ENCODE measurements at regions not wholly inside any gene's neighbourhood (a gene's known extent, or its start where the extent isn't known, plus 50 kb on each side); places are given as distances from the start of the nearest gene placed in this dataset.
A peak's percentile ranks its signal among the peaks of the same experiment; 100 is the strongest.

DNA sequence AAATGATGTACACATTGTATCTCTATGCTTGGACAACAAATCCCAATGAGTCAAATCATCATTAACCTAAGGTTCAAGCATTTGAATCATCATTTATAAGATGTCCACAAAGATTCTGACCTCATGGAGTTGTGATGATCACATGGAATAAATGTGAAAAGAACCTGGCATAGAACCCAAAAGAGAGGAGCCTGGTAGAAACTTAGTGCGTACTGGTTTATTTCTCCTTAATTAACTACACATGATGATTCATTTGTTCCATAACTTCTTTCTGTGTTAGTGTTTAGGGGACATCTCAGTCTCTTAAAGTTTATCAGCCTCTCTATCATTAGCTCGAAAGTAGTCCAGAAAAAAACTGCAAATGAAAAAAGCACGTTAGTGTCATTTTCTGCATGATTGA, 411.6 kb downstream of the BRINP1 start:
- no peak for DNase-seq (ENCODE audit: low spot score)

DNA sequence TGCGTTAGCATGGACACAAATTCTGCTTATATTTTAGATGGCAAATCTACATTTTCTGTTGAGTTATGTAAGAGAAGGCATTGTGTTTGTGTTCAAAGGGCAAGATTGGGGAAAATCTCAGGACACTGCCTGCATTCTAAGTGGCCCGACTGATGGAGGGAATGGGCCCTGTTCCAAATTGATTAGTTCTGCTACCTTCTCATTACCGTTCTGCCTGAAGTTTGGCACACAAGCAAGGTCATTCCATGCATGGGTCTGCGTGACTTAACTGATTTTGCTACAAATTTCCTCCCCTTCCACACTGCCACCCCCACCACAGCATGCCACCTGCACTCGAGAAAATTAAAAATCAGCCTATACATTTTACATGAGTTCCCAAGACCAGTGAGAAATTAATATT, 409.9 kb downstream of the BRINP1 start:
- DNase-seq (ENCODE audit: low spot score), result no peak

DNA sequence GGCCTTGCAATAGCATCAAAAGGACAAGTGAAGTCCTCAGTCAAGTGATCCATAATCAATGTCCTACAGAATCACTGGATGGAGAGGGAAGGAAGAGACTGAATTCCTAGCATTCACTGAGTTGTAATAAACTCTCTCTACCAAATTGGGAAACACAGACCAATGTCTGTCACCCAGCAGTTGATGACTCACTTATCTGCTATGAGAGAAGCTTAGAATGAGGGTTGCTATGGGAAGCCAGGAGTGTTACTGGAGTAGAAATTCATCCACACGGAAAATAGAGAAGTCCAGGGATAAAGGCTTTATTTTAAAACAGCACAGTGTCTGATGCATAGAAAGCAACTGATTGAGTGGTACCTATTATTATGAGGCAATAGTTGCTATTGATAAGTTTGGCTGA, 407.4 kb downstream of the BRINP1 start:
- DNase-seq (ENCODE audit: low spot score), result peak; percentile 45

DNA sequence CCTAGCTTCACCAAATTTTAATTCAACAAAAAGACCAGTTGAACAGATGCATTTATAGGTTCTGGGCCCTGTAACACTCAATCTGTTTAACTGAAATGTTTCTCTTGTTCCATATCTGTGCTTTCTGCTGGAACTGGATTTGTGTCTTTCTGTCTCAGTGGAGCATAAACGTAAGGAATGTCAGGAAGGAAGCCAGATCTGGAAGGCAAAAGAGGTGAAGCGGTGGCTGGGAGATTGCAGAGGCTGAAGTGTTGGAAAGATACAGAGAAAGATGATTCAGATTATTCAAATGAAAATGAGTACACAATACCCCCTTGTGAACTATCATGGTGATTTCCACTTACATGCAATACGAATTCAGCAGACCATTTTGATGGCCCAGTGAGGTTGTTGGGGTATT, 406.8 kb downstream of the BRINP1 start:
- no peak for DNase-seq (ENCODE audit: low spot score)

DNA sequence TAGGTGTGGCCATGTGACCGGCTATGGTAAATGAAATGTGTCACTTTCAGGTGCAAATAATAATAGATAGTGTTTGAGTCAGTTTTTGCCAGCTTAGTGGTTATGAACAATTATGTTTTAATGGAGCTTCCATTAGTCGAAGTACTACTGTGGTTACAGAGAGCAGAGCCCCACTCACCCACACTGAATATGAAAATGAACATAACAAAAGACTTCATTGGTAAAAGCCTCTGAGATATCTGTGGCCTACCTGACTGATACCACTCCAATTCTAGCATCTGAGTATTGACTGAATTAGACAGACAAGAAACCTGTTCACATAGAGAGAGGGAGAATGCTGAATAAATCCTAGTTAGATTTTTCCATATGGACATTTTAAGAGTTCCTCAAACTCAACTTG, 405.6 kb downstream of the BRINP1 start:
- no peak for DNase-seq (ENCODE audit: low spot score)

DNA sequence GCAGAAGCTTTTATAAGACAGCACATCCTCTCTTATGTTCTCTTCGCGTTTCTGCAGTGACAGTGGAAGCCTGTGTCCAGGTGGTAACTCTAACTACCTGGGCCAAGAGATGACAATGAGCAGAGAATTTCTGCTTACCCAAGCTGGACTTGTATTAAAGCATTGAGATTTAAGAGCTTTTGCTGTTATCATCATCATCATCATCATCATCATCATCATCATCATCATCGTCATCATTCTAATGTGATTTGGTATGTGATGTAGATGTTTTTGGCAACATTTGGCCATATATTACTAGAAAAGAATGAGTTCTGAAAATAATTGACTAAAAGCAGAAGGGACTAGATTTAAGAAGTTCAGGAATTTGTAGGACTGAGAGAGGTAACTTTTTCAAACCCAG, 401.3 kb downstream of the BRINP1 start:
- DNase-seq (ENCODE audit: low spot score), result no peak

DNA sequence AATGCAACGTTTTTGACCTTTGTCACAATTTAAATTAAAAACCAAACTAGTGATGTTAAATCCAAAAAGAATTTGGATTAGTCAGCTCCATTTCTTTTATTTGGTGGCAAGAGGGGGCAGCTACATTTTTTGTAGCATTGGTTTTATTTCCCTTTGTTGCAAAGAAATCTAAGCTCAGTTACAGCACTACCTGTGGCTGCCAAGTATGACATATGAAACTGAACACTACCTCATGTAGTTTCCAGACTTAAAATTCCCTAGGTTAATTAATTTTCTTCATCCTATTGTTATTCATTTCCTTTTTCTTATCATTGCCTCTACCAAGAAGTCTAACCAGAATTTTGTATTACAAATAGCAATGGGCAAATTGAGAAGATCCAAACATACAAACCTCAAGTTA, 393.5 kb downstream of the BRINP1 start:
- DNase-seq (ENCODE audit: low spot score), result no peak

DNA sequence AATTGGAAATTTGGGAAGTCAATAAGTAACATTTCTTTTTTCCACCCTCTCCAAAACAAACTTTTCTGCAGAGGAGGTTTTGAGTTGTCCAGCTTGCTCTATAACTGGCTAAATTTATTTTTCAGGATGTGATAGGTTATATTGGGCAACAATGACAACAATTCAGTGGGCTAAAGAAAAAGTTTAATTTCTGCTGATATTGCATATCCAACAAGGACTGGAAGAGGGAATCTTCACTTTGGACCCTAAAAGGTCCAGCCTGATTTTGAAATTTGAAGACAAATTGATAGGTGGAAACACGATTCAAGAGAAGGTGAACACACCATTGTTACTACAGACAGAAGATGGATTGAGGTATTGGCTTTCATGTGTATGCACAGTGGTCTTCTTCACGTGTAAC, 393.1 kb downstream of the BRINP1 start:
- no peak for DNase-seq (ENCODE audit: low spot score)

DNA sequence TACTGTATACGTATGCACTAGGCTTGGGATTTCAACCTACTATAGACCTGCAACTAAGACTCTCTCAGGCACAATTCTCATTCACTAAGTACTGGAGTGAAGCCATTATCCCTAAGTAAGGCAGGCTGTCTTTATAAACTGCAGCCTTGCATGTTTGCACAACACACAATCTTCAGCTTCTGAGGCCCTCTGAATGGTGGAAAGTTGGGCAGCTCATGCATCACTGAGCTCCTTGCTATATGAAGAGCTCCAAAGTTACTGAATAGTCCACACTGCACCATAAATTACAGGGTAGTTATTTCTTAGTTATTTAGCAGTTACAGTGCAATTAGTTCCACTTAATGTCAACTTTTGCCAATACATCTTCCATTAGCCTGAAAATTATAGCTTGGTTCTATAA, 384.6 kb downstream of the BRINP1 start:
- no peak for DNase-seq (ENCODE audit: low spot score)

DNA sequence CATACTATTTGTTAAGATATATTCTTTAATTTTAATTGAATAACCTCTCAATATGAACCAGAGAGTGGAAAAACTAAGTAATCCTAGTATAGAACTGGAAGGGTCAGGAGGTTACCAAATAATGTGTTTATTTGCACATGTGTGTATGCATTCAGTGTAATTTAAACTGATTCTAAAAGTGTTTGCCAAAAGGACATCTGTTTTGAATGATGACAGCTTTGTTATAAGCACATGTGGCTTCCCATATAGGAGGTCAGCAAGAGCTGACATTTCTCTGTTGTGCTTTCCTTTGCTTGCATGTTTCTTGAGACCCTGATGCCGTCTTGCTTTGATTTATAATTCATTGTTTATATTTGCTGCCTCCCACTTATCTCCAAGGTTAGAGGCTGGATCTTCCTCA, 383.4 kb downstream of the BRINP1 start:
- DNase-seq (ENCODE audit: low spot score), result no peak

DNA sequence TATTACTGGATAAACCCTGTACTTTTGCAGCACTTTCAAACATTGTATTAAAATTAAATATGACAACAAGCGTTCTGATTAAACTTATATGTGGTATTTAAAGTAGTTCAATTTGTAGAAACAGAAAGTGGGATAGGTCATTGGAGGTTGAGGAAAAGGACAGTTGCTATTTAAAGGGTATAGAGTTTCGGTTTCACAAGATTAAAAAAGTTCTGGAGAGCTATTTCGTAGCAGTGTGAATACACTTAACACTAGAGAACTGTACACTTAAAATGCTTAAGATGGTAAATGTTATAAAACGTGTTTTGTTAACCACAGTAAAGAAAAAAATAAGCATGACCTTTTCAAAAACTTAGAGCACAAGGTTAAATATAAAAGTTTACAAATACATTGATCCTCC, 382.1 kb downstream of the BRINP1 start:
- no peak for DNase-seq (ENCODE audit: low spot score)

DNA sequence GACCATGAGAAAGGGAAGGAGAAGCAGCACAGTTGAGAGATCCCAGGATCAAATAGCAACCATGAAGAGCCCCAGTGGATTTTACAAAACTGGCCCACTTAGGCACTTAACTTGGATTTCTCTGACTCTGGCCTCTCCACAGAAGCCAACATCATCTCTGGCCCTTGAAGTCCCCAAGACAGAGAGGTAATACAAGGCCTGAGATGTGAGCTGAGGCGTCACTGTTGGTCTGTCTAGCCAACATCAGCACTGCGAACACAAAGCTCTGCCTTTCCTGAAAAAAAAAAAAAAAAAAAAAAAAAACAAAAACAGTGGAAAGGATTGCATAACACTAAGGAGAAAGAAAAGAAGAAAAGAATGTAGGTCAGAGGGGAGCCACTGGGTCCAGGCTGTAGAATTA, 378.3 kb downstream of the BRINP1 start:
- no peak for DNase-seq (ENCODE audit: low spot score)

DNA sequence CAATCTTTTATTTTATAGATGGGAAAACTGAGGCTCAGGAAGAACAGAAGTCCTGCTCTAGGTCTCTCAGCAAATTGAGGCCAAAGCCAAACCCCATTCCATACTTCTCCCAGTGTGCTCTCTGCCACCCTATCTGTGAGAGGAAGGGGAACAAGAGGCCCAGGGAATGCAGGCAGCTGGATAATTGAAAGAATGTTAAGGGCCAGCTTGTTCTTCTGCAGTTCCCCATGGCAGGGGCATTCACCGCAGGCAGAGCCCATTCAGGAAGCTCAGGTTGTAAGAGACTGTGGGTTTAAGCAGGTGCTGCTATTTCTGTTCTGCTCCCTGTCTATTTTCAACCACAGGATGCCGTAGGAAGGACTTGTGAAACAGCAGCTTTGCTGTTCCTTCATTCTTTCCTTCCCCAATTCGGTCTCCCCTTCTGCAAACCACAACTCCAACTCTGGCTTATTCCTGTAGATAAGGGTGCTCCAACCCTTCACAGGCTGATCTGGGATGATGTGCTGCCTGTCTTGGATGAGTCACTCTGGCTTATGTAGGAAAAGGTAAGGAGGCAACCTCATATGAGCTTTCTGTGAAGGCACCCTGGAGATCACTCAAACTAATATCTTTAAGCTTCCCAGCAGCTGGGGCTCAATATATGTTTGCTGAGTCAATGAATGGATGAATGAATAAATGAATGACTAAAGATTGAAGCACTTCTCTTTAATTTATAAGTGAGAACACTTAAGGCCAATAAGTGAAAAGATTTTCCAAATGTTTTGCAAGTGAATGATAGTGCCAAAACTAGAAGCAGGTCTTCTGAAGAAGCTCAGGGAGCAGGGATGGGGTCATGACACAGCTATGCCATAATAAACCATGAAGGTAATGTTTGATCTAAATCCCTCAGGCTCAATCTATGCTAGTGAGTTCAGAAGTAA, 377.6 kb downstream of the BRINP1 start:
- no peak for DNase-seq (ENCODE audit: low spot score)

DNA sequence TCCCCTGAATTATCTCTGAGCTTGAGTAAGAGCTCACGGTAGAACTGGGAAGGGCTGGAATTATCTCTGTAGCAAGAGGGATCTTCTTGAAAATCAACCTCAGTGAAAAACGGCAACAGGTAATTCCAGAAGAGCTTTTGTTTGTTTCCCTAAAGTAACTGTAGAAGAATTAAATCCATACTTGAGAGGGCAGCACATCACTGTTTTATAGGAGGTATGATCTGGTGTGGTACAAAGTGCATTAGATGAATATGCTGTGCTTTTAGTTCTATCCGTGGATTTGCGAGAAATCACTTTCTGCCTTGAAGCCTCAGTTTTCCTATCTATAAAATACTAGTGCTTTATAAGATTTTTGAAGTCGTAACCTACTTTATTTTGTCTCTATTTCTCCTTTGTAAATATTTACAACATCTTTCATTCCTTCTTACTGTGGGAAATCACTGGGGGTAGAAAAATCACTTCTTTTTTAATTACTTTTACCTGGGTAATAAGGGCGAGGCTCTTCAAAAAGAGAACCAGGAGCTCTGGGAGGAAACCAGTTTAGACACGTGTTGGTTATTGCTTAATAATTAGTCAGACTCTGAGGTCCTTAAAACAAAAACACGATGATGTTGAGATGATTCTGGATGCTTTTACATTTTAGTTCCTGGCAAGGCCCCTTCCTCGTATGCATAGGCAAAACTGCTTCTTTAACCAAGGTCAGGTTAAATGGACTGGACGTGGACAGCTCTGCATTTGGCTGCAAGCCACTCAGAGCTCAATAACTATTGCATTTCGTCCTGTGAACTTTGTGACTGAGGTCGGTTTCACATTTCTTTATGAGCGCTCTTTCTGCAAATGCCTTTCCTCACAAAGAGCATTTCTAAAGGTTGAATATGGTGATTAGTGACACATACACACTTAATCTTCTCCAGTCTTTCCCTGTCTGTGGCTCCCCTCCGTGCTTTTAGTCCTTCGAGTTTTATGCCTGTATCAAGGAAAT, 376.1 kb downstream of the BRINP1 start:
- DNase-seq (ENCODE audit: low spot score), result peak; percentile 14

DNA sequence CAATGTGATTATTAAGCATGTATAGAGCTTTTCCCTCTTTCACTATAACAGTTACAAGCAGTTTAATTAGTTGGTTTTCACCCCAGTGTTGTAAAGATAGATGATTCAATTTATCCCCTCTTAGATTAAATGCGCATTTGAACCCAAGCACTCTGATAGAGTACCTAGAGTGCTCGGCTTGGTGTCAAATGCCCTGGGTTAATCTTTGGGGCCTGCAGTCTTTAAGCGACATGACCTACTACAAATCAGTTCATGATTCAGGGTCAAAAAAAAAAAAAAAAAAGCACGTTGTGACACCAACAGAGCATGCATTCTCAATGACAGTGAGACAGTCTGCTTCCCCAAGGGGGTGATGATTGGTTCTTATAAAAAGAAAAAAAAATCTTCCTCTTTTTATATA, 375.3 kb downstream of the BRINP1 start:
- no peak for DNase-seq (ENCODE audit: low spot score)

DNA sequence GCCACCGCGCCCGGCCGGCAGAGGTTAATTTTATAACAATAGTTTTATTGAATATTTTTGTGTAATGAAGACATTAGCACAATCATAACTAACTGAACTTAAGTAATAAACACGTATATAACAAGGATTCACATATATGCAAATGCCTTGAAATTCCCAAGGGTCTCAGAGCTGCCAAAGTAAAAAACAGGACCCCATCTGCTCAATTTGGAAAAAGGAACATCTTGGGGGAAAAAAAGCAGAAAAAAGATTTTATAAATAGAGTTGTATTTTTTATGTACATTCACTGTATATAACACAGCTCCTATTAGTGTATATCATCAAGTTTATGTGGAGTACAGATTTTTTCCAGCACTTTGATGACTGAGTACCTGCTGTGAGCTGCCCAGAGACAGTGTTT, 366.7 kb downstream of the BRINP1 start:
- no peak for DNase-seq (ENCODE audit: low spot score)

DNA sequence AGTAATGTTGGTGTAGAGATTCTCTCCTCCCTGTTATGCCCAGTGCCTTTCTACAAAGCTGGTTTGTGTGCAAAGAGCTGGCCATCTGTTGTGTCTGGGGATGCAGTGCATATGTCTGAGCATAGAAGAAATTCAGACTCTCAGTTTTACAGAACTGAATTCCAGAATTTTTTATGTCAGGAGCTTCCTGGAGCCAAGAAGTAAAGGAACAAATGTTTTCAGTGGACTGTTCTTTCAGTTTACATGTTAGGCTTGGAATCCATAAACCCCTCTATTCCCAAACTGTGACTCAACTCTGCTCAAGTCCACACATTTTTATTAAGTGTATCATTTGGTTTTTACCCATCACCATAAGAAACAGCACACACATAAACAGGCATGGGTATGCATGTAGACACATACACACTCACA, 366.0 kb downstream of the BRINP1 start:
- no peak for DNase-seq (ENCODE audit: low spot score)

DNA sequence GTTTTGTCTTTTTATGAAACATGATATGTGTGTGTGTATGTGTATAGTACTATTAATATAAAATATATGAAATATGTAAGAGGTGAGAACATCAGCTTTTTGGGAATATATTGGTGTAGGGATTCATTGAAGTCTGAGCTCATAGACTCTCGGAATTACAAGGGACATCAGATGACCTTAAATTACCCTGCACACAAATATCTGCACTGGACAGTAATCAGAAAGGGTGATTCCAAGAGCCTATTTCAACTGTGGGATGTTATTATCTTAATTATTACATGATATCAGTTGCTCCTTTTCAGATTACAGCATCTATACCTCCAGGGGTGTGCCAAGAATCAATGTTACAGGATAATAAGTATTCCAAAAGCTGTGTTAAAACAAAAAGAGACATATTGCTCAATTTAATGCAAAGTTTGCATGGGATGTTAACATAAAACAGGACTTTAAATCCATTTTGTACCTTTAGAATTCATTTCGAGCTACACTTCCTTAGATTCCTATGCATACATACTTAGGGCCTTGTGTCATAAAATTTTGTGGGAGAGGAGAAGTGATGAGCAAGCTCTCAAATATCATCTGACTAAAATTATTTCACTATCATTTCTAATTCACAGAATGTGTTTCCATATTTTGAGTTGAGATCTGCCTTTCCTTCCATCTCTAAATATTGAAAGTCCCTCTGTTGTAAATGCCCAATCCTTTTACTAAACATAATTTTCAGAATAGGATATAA, 365.2 kb downstream of the BRINP1 start:
- no peak for DNase-seq (ENCODE audit: low spot score)

DNA sequence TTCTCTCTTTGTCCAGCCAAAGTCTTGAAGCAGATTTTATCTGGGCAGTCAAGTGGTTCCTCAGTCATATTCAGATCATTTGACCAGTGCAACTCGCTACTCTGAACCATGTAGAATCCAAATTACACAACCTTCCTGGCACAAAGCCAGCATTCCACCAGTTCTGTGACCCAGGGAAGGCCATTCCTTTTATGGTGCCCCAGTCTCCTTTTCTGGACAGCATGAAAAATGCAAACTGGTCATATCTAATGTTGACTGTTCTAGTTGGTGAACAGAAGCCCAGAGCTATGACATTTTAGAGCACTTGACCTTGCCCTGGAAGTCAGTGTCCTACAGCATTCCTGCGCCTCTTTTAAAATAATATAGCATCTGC, 364.6 kb downstream of the BRINP1 start:
- peak; percentile 32 for DNase-seq (ENCODE audit: low spot score)

DNA sequence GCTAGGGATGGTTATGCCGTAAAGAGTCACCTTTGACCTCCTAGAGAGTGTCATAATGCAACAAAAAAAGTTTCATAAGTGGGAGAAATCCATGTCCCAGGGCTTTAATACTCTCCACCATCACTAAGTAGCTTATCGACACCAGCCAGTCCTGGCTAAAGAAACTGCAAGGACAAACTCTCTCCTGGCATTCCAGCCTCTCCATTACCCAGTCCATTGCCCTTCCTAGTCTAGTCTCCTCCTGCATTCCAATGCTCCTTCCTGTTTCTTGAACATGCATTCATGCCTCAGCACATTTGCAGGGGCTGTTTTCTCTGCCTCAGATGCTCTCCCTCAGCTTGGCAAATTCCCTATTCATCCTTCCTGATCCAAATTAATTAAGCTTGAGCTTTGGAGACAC, 364.1 kb downstream of the BRINP1 start:
- DNase-seq (ENCODE audit: low spot score), result peak; percentile 35

DNA sequence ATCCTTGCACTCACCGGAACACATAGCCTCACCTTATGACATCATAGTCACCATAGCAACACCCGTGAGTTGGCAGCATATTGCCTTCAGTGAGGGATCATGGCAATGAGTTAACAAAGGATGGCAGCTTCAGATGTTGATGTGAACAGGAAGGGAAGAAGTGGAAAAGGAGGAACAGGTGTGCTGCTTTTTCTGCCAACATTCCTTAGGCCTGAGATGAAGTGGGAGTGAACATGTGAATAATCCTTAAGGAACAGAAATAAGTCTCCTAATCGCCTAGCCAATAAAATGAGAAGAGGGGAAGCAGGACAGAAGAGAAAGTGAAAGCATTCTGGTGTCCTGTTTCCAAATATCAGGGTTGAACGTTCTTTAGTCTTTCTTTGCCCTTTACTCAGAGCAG, 360.0 kb downstream of the BRINP1 start:
- DNase-seq (ENCODE audit: low spot score), result peak; percentile 15

DNA sequence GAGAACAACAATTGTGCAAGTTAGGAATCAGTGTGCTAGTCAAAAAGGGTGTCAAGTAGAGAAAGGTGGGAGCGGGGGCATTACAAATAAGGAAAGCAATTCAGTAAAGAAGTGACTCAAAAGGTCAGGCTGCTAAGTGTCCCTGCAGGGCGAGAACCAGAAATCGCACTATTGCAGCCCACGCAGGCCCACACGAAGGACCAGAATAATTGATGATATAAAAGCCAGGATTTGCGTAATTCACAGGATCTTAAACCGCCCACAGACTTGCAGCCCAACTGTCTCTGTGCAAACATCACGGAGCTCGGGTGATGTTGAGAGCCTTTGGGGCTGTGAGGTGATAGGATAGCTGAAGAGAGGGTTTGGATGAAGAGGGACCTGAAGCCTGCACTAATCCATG, 349.0 kb downstream of the BRINP1 start:
- no peak for DNase-seq (ENCODE audit: low spot score)

All from iPS-NIHi11 (cell line).